OCI-LY1 (cell line): ENCODE measurements at regions not wholly inside any gene's neighbourhood (a gene's known extent, or its start where the extent isn't known, plus 50 kb on each side); places are given as distances from the start of the nearest gene placed in this dataset.
"Not testable (repeated sequence)": the region's sequence is repeated elsewhere in the genome, so short reads cannot be mapped to it uniquely, and the experiment has no call there.

Source experiments
- H2AFZ ChIP-seq: fragments of 200-600 bp; sonication (generic), shearing (Covaris generic); 2 replicates; pipeline ENCODE4 v1.6.0; 2014; ENCODE audit warnings: antibody characterized with exemption, mild to moderate bottlenecking, low read length
- H3F3A ChIP-seq: fragments of 200-600 bp; sonication (generic), shearing (Covaris generic); 2 replicates; pipeline ENCODE4 v1.6.0; 2014; ENCODE audit warnings: mild to moderate bottlenecking, antibody characterized with exemption, low read length, moderate library complexity; ENCODE audit not compliant: insufficient read depth
- H3K27ac ChIP-seq: fragments of 200-600 bp; sonication (generic); 2 replicates; pipeline ENCODE4 v1.5.1; 2014; ENCODE audit warnings: low read length, mixed run types, mild to moderate bottlenecking, low read depth; ENCODE audit not compliant: poor library complexity, severe bottlenecking
- H3K27me3 ChIP-seq: fragments of 200-600 bp; sonication (generic); 2 replicates; pipeline ENCODE4 v1.6.0; 2014; ENCODE audit warnings: antibody characterized with exemption, mild to moderate bottlenecking, low read length, moderate library complexity; ENCODE audit not compliant: insufficient read depth
- H3K36me3 ChIP-seq: fragments of 200-600 bp; sonication (generic); 2 replicates; pipeline ENCODE4 v1.6.1; 2014; ENCODE audit warnings: mild to moderate bottlenecking, antibody characterized with exemption, low read length, moderate library complexity, mixed read lengths; ENCODE audit not compliant: insufficient read depth
- H3K4me1 ChIP-seq: fragments of 200-600 bp; sonication (generic); 2 replicates; pipeline ENCODE4 v1.5.1; 2014; ENCODE audit warnings: mild to moderate bottlenecking, low read length, moderate library complexity; ENCODE audit not compliant: insufficient read depth, severe bottlenecking
- H3K4me2 ChIP-seq: fragments of 200-600 bp; sonication (generic), shearing (Covaris generic); 2 replicates; pipeline ENCODE4 v1.6.1; 2014; ENCODE audit warnings: low read length
- H3K4me3 ChIP-seq: fragments of 200-600 bp; sonication (generic); 2 replicates; pipeline ENCODE4 v1.5.1; 2014; ENCODE audit warnings: low read length, low read depth, mild to moderate bottlenecking, mixed read lengths; ENCODE audit not compliant: poor library complexity, severe bottlenecking
- H3K79me2 ChIP-seq: fragments of 200-600 bp; shearing (Covaris generic); 2 replicates; pipeline ENCODE4 v1.6.1; 2016; ENCODE audit warnings: mixed run types, low read length, mixed read lengths; ENCODE audit not compliant: insufficient read depth
- H3K9ac ChIP-seq: fragments of 200-600 bp; sonication (generic), shearing (Covaris generic); 2 replicates; pipeline ENCODE4 v1.6.1; 2014; ENCODE audit warnings: mild to moderate bottlenecking, low read length, mixed read lengths
- H3K9me2 ChIP-seq: fragments of 200-600 bp; sonication (generic), shearing (Covaris generic); 2 replicates; pipeline ENCODE4 v1.6.1; 2014; ENCODE audit warnings: low read depth, mild to moderate bottlenecking, low read length, mixed read lengths
- H3K9me3 ChIP-seq: fragments of 200-600 bp; shearing (Covaris generic); 2 replicates; pipeline ENCODE4 v1.6.1; 2014; ENCODE audit warnings: low read length, mixed read lengths
- H4K20me1 ChIP-seq: fragments of 200-600 bp; sonication (generic), shearing (Covaris generic); 2 replicates; pipeline ENCODE4 v1.6.0; 2016; ENCODE audit warnings: mild to moderate bottlenecking, low read length; ENCODE audit not compliant: insufficient read depth
- CTCF ChIP-seq: fragments of 200-600 bp; sonication (generic), shearing (Covaris generic); IDR thresholded peaks from 2 replicates; pipeline ENCODE4 v1.5.1; 2017; ENCODE audit warnings: mild to moderate bottlenecking, antibody characterized with exemption, low read length, moderate library complexity, mixed read lengths
- EZH2 ChIP-seq: fragments of 200-600 bp; sonication (generic), shearing (Covaris generic); IDR thresholded peaks from 2 replicates; pipeline ENCODE4 v1.8.0; 2017; ENCODE audit warnings: borderline replicate concordance, mixed run types, mild to moderate bottlenecking, antibody characterized with exemption, low read length, moderate library complexity, mixed read lengths

- not testable (repeated sequence) for H3K9me2 ChIP-seq, H3K27me3 ChIP-seq, H4K20me1 ChIP-seq, H3K36me3 ChIP-seq, H3F3A ChIP-seq, H3K9me3 ChIP-seq, H3K79me2 ChIP-seq, H3K4me1 ChIP-seq, H3K27ac ChIP-seq, H3K9ac ChIP-seq, H3K4me3 ChIP-seq, H3K4me2 ChIP-seq, H2AFZ ChIP-seq
- peak; percentile 40 for TF ChIP-seq CTCF
Measured at GRCh38 chr1:166433404-166434304, 266.9 kb upstream of the FAM78B start.

- no peaks in the 10 kb centered on the region for H3K9me2 ChIP-seq
- no peak for TF ChIP-seq CTCF
- no peak for TF ChIP-seq EZH2
- no peaks in the 10 kb centered on the region for H3K27me3 ChIP-seq
- no peak overlapping the region for H3K4me2 ChIP-seq
- H4K20me1 ChIP-seq: no peaks in the 10 kb centered on the region
- H3K9me3 ChIP-seq: no peaks in the 10 kb centered on the region
- H3K9ac ChIP-seq: no peak overlapping the region
- H3K79me2 ChIP-seq: no peaks in the 10 kb centered on the region
- no peak overlapping the region for H3K27ac ChIP-seq
- H3K36me3 ChIP-seq: no peaks in the 10 kb centered on the region
- no peaks in the 10 kb centered on the region for H3K4me1 ChIP-seq
- no peak overlapping the region for H2AFZ ChIP-seq
- H3K4me3 ChIP-seq: no peak overlapping the region
- H3F3A ChIP-seq: no peaks in the 10 kb centered on the region
Measured at GRCh38 chr1:166457700-166458099, 290.9 kb upstream of the FAM78B start.

- H3K9ac ChIP-seq: no peak overlapping the region
- H3F3A ChIP-seq: no peaks in the 10 kb centered on the region
- no peaks in the 10 kb centered on the region for H3K79me2 ChIP-seq
- no peaks in the 10 kb centered on the region for H3K9me2 ChIP-seq
- no peak overlapping the region for H3K27ac ChIP-seq
- no peaks in the 10 kb centered on the region for H3K36me3 ChIP-seq
- no peaks in the 10 kb centered on the region for H3K4me1 ChIP-seq
- no peak overlapping the region for H3K4me2 ChIP-seq
- no peaks in the 10 kb centered on the region for H4K20me1 ChIP-seq
- H3K9me3 ChIP-seq: peaks cover 5% of the 10 kb centered on the region; the same call in 1 of the 2 replicates
- no peak overlapping the region for H2AFZ ChIP-seq
- no peak overlapping the region for H3K4me3 ChIP-seq
- TF ChIP-seq CTCF: no peak
- no peak for TF ChIP-seq EZH2
- H3K27me3 ChIP-seq: no peaks in the 10 kb centered on the region
Measured at GRCh38 chr1:166464333-166464732, 297.5 kb upstream of the FAM78B start.
